ENCODE measurements at regions not wholly inside any gene's neighbourhood (a gene's known extent, or its start where the extent isn't known, plus 50 kb on each side); places are given as distances from the start of the nearest gene placed in this dataset.

GRCh38 chr1:172932981-172933380 is 117.8 kb downstream of the TNFSF18 start:
- Mint-ChIP-seq H3K4me1 (peaks cover 7% of the 10 kb centered on the region), H3K27me3 (ENCODE audit: low read depth) (no peaks in the 10 kb centered on the region), H3K27ac (ENCODE audit: unreplicated experiment) (no peak overlapping the region), H3K4me3 (no peak overlapping the region), H3K9me3 (peaks cover 5% of the 10 kb centered on the region), H3K36me3 (ENCODE audit: low read depth) (no peaks in the 10 kb centered on the region)
- TF ChIP-seq, protein P1, sequence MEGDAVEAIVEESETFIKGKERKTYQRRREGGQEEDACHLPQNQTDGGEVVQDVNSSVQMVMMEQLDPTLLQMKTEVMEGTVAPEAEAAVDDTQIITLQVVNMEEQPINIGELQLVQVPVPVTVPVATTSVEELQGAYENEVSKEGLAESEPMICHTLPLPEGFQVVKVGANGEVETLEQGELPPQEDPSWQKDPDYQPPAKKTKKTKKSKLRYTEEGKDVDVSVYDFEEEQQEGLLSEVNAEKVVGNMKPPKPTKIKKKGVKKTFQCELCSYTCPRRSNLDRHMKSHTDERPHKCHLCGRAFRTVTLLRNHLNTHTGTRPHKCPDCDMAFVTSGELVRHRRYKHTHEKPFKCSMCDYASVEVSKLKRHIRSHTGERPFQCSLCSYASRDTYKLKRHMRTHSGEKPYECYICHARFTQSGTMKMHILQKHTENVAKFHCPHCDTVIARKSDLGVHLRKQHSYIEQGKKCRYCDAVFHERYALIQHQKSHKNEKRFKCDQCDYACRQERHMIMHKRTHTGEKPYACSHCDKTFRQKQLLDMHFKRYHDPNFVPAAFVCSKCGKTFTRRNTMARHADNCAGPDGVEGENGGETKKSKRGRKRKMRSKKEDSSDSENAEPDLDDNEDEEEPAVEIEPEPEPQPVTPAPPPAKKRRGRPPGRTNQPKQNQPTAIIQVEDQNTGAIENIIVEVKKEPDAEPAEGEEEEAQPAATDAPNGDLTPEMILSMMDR (conservative IDR thresholded peaks at IDR 0.05) = no peak
- DNase-seq (ENCODE audit: low read depth, low spot score) = no peak

- no peak for DNase-seq (ENCODE audit: low read depth, low spot score)
- no peaks in the 10 kb centered on the region for H3K36me3 Mint-ChIP-seq (ENCODE audit: low read depth)
- H3K27me3 Mint-ChIP-seq (ENCODE audit: low read depth) = no peaks in the 10 kb centered on the region
- peaks cover 5% of the 10 kb centered on the region for H3K9me3 Mint-ChIP-seq
- peak overlapping the region; percentile 93 for H3K27ac Mint-ChIP-seq (ENCODE audit: unreplicated experiment)
- TF ChIP-seq, protein P1 (conservative IDR thresholded peaks at IDR 0.05) = no peak
- H3K4me1 Mint-ChIP-seq = peaks cover 7% of the 10 kb centered on the region
- H3K4me3 Mint-ChIP-seq = no peak overlapping the region
Measured at GRCh38 chr1:172934417-172934762, 116.4 kb downstream of the TNFSF18 start.

GRCh38 chr1:172935062-172935592 is 115.6 kb downstream of the TNFSF18 start:
- Mint-ChIP-seq H3K4me3 (no peak overlapping the region), H3K9me3 (peaks cover 5% of the 10 kb centered on the region), H3K27ac (ENCODE audit: unreplicated experiment) (no peak overlapping the region), H3K27me3 (ENCODE audit: low read depth) (no peaks in the 10 kb centered on the region), H3K4me1 (peaks cover 7% of the 10 kb centered on the region), H3K36me3 (ENCODE audit: low read depth) (no peaks in the 10 kb centered on the region)
- TF ChIP-seq, protein P1 (conservative IDR thresholded peaks at IDR 0.05) = no peak
- DNase-seq (ENCODE audit: low read depth, low spot score) = no peak

DNA sequence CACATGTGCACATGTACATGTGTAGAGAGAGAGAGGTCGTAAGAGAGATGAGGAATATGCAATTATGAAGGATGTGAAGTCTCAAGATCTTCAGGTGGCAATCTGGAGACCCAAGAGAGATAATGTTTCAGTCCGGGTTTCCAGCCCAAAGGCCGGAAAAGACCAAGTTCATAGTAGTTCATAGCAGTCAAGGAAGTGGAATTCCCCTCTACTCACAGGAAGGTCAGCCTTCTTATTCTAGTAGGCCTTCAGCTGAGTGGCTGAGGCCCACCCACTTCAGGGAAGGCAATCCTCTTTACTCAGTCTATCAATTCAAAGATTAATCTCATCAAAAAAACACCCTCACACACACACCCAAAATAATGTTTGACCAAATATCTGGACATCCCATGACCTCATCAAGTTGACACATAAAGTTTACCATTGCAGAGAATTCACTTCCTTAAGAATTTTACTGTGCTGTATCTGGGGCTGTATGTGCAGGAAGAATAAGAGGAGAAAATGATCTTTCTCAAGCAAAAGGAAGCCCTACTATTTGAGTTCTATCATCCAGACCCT is 114.6 kb downstream of the TNFSF18 start:
- H3K36me3 Mint-ChIP-seq (ENCODE audit: low read depth) = no peaks in the 10 kb centered on the region
- no peak overlapping the region for H3K27ac Mint-ChIP-seq (ENCODE audit: unreplicated experiment)
- no peak overlapping the region for H3K4me3 Mint-ChIP-seq
- DNase-seq (ENCODE audit: low read depth, low spot score) = no peak
- TF ChIP-seq, protein P1 (conservative IDR thresholded peaks at IDR 0.05) = no peak
- no peaks in the 10 kb centered on the region for H3K27me3 Mint-ChIP-seq (ENCODE audit: low read depth)
- H3K9me3 Mint-ChIP-seq = peaks cover 5% of the 10 kb centered on the region
- peaks cover 7% of the 10 kb centered on the region for H3K4me1 Mint-ChIP-seq

DNA sequence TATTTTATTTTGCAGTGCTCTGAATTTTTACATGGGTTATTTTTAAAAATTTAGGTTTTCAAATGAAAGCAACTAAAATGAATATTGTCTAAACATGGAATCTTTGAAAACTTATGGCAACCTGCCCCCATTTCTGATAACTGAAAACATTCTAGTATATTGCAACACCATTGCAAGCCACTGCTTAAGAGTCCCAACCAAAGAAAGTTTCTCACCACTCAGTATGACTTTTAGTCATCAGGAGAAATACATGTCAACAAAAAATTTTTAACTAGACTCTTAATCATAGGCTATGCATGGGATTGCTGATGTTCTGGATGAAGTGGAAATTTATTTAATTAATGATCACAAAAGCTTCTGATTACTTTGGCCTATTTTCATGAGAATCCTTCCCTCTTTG is 112.1 kb downstream of the TNFSF18 start:
- H3K9me3 Mint-ChIP-seq = peaks cover 4% of the 10 kb centered on the region
- H3K27me3 Mint-ChIP-seq (ENCODE audit: low read depth) = no peaks in the 10 kb centered on the region
- no peaks in the 10 kb centered on the region for H3K36me3 Mint-ChIP-seq (ENCODE audit: low read depth)
- H3K4me3 Mint-ChIP-seq = no peak overlapping the region
- peaks cover 6% of the 10 kb centered on the region for H3K4me1 Mint-ChIP-seq
- no peak for DNase-seq (ENCODE audit: low read depth, low spot score)
- H3K27ac Mint-ChIP-seq (ENCODE audit: unreplicated experiment) = no peak overlapping the region
- TF ChIP-seq, protein P1 (conservative IDR thresholded peaks at IDR 0.05) = no peak

All from neural crest cell (in vitro differentiated cells).